ENCODE measurements at regions not wholly inside any gene's neighbourhood (a gene's known extent, or its start where the extent isn't known, plus 50 kb on each side); places are given as distances from the start of the nearest gene placed in this dataset.

- DNase-seq (ENCODE audit: low read depth in 3 of 3) = no peak
These were observed 195.4 kb downstream of the SLIT2 start for GRCh38 chr4:20447103-20447502.

DNA sequence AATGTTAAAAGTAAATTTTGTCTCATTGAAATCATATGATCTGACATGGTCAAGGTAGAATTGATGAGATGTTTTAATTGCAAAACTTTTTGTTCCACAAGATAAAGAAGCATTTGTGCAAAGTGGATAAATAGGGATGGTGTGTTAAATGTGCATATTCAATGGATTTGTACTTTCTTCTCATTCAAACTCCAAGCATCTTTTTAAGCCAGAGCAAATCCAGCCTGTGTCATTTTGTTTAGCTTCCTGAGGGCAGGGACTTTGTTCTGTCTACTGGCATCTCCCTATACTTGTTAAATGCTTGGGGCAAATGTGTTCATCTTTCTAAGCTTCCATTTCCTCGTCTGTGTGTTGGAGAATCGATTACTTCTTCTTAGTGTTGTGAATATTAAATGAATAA lies 200.3 kb downstream of the SLIT2 start:
- DNase-seq (ENCODE audit: low read depth in 3 of 3) = no peak

DNA sequence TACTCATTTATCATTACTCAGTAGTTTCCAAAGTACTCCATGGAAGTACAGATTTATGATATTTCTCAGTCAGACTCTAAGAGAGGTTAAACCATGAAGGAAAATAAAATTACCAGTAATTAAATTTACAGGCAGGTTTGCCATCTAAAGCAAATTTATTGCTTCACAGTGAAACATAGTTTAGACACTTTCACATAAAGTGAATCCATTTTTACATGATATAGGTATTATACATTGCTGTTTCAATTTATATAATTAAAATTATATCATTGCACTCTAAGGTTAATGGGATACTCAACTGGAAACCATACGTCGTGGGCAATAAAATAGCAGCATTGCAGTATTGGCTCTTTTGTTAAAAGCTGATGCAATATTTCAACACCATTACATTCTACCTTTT lies 202.8 kb downstream of the SLIT2 start:
- DNase-seq (ENCODE audit: low read depth in 3 of 3) = no peak

DNA sequence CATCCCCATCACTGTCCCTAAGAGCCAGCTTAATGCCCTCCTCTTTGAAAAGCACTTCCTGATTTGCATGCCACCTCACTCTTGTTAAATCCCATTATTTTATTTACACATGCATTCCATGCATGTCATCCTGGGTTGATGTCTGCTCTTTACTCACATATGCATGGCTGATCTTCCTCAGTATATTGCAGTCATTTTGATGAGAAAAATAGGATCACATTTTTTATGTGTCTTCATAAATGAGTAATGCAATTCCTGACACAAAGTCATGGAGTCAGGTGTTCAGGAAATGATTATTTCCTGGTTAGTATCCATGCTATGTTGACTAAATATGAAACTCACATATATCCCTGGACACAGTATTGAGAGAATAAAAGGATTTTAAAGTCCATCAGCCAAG lies 204.7 kb downstream of the SLIT2 start:
- DNase-seq (ENCODE audit: low read depth in 3 of 3) = no peak

DNA sequence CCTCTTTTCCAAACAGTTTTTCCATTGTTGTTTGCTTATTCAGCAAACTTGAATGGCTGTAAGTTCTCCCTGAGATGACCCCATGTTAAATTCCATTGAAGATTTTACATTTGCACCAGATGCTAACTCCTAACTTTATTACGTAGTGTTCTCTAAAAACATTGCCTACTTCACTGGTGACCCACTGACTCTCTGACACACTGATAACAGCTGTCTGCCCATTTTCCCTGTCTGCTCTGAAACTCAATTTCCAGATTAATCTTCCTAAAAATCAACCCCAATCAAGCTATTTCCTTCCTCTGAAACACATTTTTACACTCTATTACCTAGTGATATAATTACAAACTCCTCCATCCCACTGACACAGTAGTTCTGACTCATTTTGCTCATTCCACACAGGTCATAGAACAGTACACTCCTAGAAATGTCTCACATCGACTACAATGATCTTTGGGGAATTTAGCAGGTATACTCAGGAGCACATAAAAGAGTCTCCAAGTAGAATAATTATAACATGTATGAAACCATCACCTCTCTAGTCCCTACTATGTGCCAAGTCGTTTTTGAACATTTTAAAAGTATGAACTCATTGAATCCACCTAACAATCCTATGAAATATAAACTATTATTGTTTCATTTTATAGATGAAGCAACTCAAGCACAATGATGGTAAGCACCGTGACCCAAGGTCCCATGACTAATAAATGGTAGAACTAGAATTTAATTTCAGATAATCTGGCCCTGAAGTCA lies 210.9 kb downstream of the SLIT2 start:
- DNase-seq (ENCODE audit: low read depth in 3 of 3) = no peak

GRCh38 chr4:20463176-20463430 lies 211.4 kb downstream of the SLIT2 start:
- DNase-seq (ENCODE audit: low read depth in 3 of 3) = no peak

DNA sequence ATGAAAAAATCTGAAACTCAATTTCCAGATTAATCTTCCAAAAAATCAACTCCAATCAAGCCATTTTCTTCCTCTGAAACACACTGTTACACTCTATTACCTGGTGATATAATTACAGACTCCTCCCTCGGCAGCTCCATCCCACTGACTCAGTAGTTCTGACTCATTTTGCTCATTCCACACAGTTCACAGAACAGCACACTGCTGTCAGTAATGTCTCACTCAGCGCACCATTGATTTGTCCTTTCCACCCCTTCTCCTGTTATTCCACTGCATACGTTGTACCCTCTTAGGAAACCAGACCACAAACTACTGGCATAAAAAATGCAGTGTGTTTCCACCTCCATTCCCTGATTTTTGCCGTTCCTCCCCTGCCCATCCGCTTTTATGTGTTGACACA lies 212.7 kb downstream of the SLIT2 start:
- DNase-seq (ENCODE audit: low read depth in 3 of 3) = no peak

DNA sequence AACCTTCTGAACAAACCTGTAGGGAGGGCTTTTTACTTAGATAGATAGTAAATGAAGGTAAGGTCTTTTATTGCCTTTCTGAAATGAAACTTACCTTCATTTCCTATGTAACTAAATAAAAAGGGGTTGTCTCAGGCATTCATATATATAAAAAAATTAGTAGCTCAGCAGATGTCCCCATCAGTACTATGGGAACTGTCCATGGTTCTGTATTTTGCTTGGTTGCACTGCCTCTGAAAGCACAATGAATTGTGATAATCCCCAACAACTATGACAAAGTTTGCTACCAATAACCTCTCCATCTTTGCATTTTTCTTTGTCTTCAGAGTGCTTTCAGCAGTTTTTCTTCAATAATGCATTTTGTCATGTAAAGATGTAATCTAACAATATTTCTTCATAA lies 222.4 kb downstream of the SLIT2 start:
- no peak for DNase-seq (ENCODE audit: low read depth in 3 of 3)

- no peak for DNase-seq (ENCODE audit: low read depth in 3 of 3)
These were observed 221.8 kb upstream of the PACRGL start for GRCh38 chr4:20478412-20478811.

- DNase-seq (ENCODE audit: low read depth in 3 of 3) = no peak
These were observed 219.9 kb upstream of the PACRGL start for GRCh38 chr4:20480165-20480947.

DNA sequence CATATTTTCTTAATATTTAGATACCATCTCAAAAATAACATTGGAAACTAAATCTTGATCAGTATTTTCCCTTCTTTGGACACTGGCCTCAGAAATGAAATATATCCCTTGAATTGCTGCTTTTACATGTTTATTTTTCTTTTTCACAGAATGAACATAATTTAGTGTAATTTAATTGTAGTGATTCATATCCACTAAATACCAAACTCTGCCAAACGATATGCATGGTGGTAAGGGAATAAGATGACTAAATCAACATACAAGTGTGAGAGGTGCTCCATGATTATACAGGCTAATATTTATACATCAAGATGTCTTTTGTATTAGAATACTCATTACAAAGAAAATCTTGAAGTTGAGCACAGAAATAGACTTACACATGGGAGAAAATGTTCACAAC lies 216.8 kb upstream of the PACRGL start:
- DNase-seq (ENCODE audit: low read depth in 3 of 3) = no peak

DNA sequence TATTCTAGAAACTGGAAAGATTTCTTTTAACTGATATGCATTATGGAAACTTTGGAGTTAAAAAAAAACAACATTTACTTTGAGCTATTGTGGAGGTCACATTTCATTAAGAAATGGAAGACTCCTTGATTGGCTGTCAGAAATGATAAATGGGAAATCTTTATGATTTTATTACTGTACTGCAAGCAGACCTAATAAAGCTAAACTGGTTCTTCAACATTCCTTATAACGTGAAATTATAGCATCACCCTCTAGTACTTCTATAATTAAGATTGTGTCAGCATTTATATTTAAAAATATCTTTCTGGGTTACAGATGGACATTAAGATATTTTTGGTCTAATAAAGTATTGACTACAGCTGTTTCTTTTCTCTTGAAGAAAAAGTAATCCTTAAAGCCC lies 213.8 kb upstream of the PACRGL start:
- no peak for DNase-seq (ENCODE audit: low read depth in 3 of 3)

DNA sequence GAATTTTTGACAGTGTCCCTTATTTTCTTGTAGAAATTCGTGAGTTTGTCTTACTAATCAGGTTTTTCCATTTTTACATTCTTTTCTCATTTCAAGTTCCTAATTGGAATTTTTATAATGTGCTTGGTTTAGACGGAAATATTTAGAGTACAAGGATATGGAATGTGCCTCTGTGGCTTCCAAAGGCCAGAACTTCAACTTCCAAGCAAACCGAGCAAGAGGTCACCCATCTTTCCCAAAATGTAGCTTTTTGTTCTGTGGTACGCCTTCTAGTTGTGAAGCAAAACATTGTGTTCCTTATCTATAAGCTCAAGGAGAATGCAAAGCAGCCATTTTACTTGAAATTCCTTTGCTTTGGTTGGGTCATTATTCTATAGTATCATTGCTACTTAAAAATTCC lies 212.8 kb upstream of the PACRGL start:
- no peak for DNase-seq (ENCODE audit: low read depth in 3 of 3)

DNA sequence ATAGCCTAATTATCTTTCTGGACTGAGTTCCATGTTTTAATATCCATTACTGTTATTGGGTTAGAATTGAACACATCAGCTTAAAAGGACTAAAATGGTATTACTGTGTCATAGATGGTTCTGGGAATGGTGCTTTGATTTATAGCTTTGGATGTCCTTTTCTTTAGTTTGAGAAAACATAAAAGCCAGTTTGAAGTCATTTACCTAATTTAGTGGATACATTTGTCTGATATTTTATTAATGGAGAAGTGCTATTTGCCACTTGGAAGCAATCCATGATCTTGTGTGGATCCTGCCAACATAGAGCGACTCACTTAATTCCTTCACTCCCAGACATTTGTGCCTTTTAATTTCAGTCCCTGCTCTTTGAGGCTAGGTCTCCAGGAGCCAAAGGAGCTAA lies 212.4 kb upstream of the PACRGL start:
- DNase-seq (ENCODE audit: low read depth in 3 of 3) = no peak

GRCh38 chr4:20490734-20491133 lies 209.5 kb upstream of the PACRGL start:
- DNase-seq (ENCODE audit: low read depth in 3 of 3) = no peak

DNA sequence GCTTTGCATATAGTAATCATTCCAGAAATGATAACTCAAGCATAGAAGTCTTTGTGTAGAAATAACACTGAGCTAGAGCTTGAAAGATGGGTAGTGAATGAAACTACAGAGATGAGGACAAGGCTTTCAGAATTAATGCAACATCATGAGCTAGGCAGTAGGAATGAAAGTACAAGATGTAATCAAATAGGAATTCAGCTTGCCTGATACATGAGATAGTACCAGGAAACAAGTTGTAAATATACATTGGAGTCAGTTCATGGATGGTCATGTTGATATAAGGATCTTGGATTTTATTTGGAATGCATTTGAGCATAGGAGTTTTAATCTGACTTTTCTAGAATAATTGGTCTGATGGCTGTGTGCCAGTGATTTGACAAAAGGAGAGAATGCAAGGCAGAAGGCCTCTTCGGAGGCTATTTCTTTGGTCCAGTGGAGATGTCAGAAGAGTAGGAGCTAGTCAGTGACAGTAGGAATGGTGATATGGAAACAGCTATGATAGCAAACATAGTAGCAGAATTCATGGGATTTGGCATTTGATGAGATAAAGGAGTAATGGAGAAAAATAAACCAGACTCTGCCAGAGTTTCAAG lies 206.4 kb upstream of the PACRGL start:
- DNase-seq (ENCODE audit: low read depth in 3 of 3) = no peak

- no peak for DNase-seq (ENCODE audit: low read depth in 3 of 3)
These were observed 204.2 kb upstream of the PACRGL start for GRCh38 chr4:20496068-20496467.

GRCh38 chr4:20504146-20504545 lies 196.1 kb upstream of the PACRGL start:
- DNase-seq (ENCODE audit: low read depth in 3 of 3) = no peak

DNA sequence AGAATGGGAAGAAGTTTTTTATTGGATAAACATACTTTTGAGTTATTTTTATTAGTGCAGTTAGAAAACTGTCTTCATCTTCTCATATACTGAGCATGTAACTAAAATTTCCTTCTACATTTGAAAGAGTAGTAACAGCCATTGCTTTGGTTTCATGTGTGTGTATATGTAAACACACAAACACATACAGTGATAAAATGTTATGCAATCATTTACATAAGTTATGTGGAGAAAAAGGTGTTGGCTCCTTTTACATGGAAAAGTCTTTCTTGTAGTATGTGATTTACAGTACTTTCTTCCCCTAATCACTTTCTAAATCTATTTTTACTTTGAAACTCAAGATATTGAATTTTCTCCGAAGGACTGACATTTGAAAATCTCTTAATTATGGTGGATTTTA lies 194.3 kb upstream of the PACRGL start:
- DNase-seq (ENCODE audit: low read depth in 3 of 3) = no peak

GRCh38 chr4:20506827-20507226 lies 193.4 kb upstream of the PACRGL start:
- DNase-seq (ENCODE audit: low read depth in 3 of 3) = no peak

DNA sequence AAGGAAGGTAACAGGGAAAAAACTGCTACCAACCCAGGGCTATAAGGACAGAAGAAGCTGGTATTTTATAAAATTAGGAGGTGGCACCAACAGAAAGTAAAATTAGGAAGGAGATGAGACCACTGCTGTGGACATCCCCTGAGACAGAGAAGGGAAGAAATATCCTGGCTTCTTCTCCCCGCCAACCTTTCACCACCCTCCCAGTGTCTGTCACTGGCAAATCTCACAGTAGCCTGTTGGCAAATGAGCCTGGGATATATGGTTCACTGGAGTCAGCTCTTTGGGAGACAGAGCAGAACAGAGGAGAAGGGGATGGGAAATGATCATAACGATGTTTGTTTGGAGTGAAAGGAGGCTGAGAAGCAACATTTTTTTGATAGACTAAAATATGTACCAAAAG lies 190.9 kb upstream of the PACRGL start:
- no peak for DNase-seq (ENCODE audit: low read depth in 3 of 3)

- no peak for DNase-seq (ENCODE audit: low read depth in 3 of 3)
These were observed 188.0 kb upstream of the PACRGL start for GRCh38 chr4:20512033-20512792.

GRCh38 chr4:20512985-20513384 lies 187.3 kb upstream of the PACRGL start:
- no peak for DNase-seq (ENCODE audit: low read depth in 3 of 3)

Measured in stimulated activated CD4-positive, alpha-beta T cell treated with anti-CD3 and anti-CD28 coated beads, TNF-alpha, amount 100 ng/mL, for 48 hours (primary cell).